OCI-LY3 (cell line): ENCODE measurements at regions not wholly inside any gene's neighbourhood (a gene's known extent, or its start where the extent isn't known, plus 50 kb on each side); places are given as distances from the start of the nearest gene placed in this dataset.

Experiments used
- H2AFZ ChIP-seq: fragments of 200-600, 300-600 bp; shearing (Covaris generic); 2 replicates; pipeline ENCODE4 v1.6.0; 2014; ENCODE audit warnings: antibody characterized with exemption, low read depth, low read length
- H3K27ac ChIP-seq: fragments of 200-600, 300-600 bp; sonication (generic); 2 replicates; pipeline ENCODE4 v1.5.1; 2014; ENCODE audit warnings: mild to moderate bottlenecking, low read length, moderate library complexity, mixed read lengths
- H3K27me3 ChIP-seq: fragments of 200-600, 300-600 bp; sonication (generic); 2 replicates; pipeline ENCODE4 v1.6.1; 2014; ENCODE audit warnings: low read depth, low read length, mixed read lengths
- H3K36me3 ChIP-seq: fragments of 200-600, 300-600 bp; sonication (generic); replicated peaks from 2 replicates; pipeline ENCODE3; 2014; ENCODE audit warnings: low read depth, low read length, mixed read lengths
- H3K4me1 ChIP-seq: fragments of 300-600, 200-600 bp; sonication (generic); 2 replicates; pipeline ENCODE4 v1.6.1; 2014; ENCODE audit warnings: low read length, mixed read lengths
- H3K4me2 ChIP-seq: fragments of 200-600, 300-600 bp; sonication (generic); 2 replicates; pipeline ENCODE4 v1.6.1; 2014; ENCODE audit warnings: low read length, mixed read lengths
- H3K4me3 ChIP-seq: fragments of 300-600, 200-600 bp; sonication (generic); 2 replicates; pipeline ENCODE4 v1.5.1; 2014; ENCODE audit warnings: antibody characterized with exemption, mild to moderate bottlenecking, low read length, moderate library complexity
- H3K79me2 ChIP-seq: fragments of 300-600, 200-600 bp; shearing (Covaris generic); 2 replicates; pipeline ENCODE4 v1.6.1; 2014; ENCODE audit warnings: mild to moderate bottlenecking, low read length, mixed read lengths
- H3K9ac ChIP-seq: fragments of 300-600, 200-600 bp; shearing (Covaris generic); 2 replicates; pipeline ENCODE4 v1.6.0; 2014; ENCODE audit warnings: mild to moderate bottlenecking, low read length, moderate library complexity
- H3K9me3 ChIP-seq: fragments of 200-600, 300-600 bp; shearing (Covaris generic); 2 replicates; pipeline ENCODE4 v1.6.1; 2014; ENCODE audit warnings: low read length, mixed read lengths; ENCODE audit not compliant: insufficient read depth
- H4K20me1 ChIP-seq: fragments of 200-600, 300-600 bp; sonication (generic); 2 replicates; pipeline ENCODE4 v1.6.1; 2016; ENCODE audit warnings: low read length, mixed read lengths; ENCODE audit not compliant: insufficient read depth
- EZH2phosphoT487 ChIP-seq: fragments of 200-600 bp; shearing (Covaris generic); IDR thresholded peaks from 2 replicates; pipeline ENCODE4 v1.6.1; 2018; ENCODE audit warnings: antibody characterized with exemption, mixed run types, low read depth
- TF ChIP-seq, protein P1 (sequence below): fragments of 200-600, 300-600 bp; sonication (generic); IDR thresholded peaks from 2 replicates; pipeline ENCODE4 v1.5.1; 2014; ENCODE audit warnings: antibody characterized with exemption, low read length, low read depth

DNA sequence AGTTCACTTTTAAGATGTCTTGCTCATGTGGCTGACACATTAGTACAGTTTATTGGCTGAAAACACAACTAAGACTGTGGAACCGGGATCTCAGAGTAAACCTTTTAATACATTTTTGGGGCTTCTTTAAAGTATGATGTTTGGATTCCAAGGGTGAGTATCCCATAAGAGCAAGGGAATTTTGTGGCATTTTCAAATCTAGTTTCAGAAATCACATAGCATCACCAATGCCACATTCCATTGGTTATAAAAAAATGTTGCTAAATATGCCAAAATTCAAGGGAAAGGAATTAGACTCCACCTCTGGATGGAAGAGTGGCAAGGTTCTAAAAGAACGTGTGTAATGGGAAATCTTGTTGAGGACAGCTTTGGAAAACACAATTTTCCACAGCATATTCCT is 338.6 kb downstream of the COL12A1 start:
- H3K27ac ChIP-seq, result no peak overlapping the region
- H3K9ac ChIP-seq, result no peak overlapping the region
- H3K4me3 ChIP-seq, result no peak overlapping the region
- no peak for TF ChIP-seq EZH2phosphoT487
- TF ChIP-seq, protein P1, sequence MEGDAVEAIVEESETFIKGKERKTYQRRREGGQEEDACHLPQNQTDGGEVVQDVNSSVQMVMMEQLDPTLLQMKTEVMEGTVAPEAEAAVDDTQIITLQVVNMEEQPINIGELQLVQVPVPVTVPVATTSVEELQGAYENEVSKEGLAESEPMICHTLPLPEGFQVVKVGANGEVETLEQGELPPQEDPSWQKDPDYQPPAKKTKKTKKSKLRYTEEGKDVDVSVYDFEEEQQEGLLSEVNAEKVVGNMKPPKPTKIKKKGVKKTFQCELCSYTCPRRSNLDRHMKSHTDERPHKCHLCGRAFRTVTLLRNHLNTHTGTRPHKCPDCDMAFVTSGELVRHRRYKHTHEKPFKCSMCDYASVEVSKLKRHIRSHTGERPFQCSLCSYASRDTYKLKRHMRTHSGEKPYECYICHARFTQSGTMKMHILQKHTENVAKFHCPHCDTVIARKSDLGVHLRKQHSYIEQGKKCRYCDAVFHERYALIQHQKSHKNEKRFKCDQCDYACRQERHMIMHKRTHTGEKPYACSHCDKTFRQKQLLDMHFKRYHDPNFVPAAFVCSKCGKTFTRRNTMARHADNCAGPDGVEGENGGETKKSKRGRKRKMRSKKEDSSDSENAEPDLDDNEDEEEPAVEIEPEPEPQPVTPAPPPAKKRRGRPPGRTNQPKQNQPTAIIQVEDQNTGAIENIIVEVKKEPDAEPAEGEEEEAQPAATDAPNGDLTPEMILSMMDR, result no peak
- no peaks in the 10 kb centered on the region for H4K20me1 ChIP-seq
- H3K27me3 ChIP-seq, result no peaks in the 10 kb centered on the region
- no peak overlapping the region for H3K4me2 ChIP-seq
- H2AFZ ChIP-seq, result no peak overlapping the region
- no peaks in the 10 kb centered on the region for H3K9me3 ChIP-seq
- H3K36me3 ChIP-seq, result no peaks in the 10 kb centered on the region
- H3K79me2 ChIP-seq, result no peaks in the 10 kb centered on the region
- H3K4me1 ChIP-seq, result no peaks in the 10 kb centered on the region

DNA sequence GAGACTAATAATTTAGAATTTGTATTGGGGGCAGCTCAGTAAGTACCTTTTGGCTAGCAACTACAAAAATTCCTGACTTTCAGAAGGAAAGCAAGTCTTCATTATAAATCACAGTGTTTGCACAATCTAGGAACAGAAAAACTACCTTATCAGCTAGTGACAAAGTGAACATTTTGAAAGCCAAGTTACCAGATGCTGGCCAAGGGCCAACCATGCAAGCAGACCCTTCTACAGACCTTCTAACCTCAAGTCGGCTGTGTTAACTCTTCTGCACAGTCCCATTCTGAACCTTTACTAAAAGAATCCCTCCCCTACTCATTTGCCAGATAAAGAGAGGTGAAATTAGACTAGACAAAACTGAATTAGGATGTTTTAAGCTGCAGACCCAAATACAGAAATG is 341.9 kb downstream of the COL12A1 start:
- H3K4me1 ChIP-seq, result no peaks in the 10 kb centered on the region
- no peaks in the 10 kb centered on the region for H3K27me3 ChIP-seq
- no peak overlapping the region for H3K9ac ChIP-seq
- TF ChIP-seq, protein P1, result no peak
- no peak for TF ChIP-seq EZH2phosphoT487
- no peaks in the 10 kb centered on the region for H3K9me3 ChIP-seq
- no peak overlapping the region for H2AFZ ChIP-seq
- H3K36me3 ChIP-seq, result no peaks in the 10 kb centered on the region
- no peak overlapping the region for H3K4me3 ChIP-seq
- no peaks in the 10 kb centered on the region for H4K20me1 ChIP-seq
- no peak overlapping the region for H3K4me2 ChIP-seq
- H3K79me2 ChIP-seq, result no peaks in the 10 kb centered on the region
- no peak overlapping the region for H3K27ac ChIP-seq

DNA sequence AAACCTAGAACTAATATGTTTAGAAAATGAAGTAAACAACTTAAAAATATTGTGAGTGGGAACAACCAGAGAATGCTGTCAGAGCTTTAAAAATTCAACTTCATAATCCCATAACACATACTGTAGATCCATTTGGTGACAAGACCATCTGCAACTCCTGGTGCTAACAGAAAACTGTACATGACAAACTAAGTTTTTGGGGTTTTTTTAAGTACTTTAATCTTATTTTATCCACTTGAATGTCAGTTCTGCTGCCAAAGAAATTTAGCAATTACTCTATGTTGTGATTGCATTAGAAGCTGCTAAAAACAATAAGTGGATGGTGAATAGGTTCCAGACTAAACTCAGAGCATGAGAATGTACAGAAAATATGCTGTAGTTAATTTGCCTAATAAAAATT is 345.4 kb downstream of the COL12A1 start:
- H3K36me3 ChIP-seq, result no peaks in the 10 kb centered on the region
- no peaks in the 10 kb centered on the region for H4K20me1 ChIP-seq
- H3K79me2 ChIP-seq, result no peaks in the 10 kb centered on the region
- H3K9me3 ChIP-seq, result no peaks in the 10 kb centered on the region
- H2AFZ ChIP-seq, result no peak overlapping the region
- H3K4me2 ChIP-seq, result no peak overlapping the region
- no peak overlapping the region for H3K27ac ChIP-seq
- H3K4me3 ChIP-seq, result no peak overlapping the region
- no peak overlapping the region for H3K9ac ChIP-seq
- no peaks in the 10 kb centered on the region for H3K27me3 ChIP-seq
- no peaks in the 10 kb centered on the region for H3K4me1 ChIP-seq
- TF ChIP-seq, protein P1, result no peak
- no peak for TF ChIP-seq EZH2phosphoT487

DNA sequence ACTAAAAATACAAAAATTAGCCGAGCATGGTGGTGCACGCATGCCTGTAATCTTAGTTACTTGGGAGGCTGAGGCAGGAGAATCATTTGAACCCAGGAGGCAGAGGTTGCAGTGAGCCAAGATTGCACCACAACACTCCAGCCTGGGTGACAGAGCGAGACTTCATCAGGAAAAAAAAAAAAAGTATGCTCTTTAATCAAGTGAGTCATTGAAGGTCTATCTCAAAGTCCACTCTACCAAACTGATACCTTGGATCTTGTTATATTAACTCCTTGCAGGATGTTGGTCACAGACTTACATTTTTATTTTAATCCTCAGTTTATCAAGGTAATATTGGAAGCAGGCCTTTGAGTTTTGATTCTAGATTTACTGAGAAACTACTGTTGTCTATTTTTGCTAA is 348.7 kb downstream of the COL12A1 start:
- Histone ChIP-seq H3K27ac (no peak overlapping the region), H3K36me3 (no peaks in the 10 kb centered on the region), H3K27me3 (no peaks in the 10 kb centered on the region), H3K9me3 (no peaks in the 10 kb centered on the region), H3K4me1 (no peaks in the 10 kb centered on the region), H3K4me3 (no peak overlapping the region), H2AFZ (no peak overlapping the region), H4K20me1 (no peaks in the 10 kb centered on the region), H3K79me2 (no peaks in the 10 kb centered on the region), H3K9ac (no peak overlapping the region), H3K4me2 (no peak overlapping the region)
- TF ChIP-seq EZH2phosphoT487, result no peak
- TF ChIP-seq, protein P1, result no peak
